Neural cell (in vitro differentiated cells): ENCODE measurements at regions not wholly inside any gene's neighbourhood (a gene's known extent, or its start where the extent isn't known, plus 50 kb on each side); places are given as distances from the start of the nearest gene placed in this dataset.
"Not testable (repeated sequence)": the region's sequence is repeated elsewhere in the genome, so short reads cannot be mapped to it uniquely, and the experiment has no call there.

ENCODE experiments used
- H2AFZ ChIP-seq: fragments of 200-600, 300-800 bp; sonication (generic), shearing (Covaris generic); 2 replicates; pipeline ENCODE4 v1.6.0; 2014; ENCODE audit warnings: low read depth, mild to moderate bottlenecking, antibody characterized with exemption, low read length, moderate library complexity
- H3F3A ChIP-seq: fragments of 200-600 bp; shearing (Covaris generic); 2 replicates; pipeline ENCODE4 v1.6.1; 2016; ENCODE audit warnings: mild to moderate bottlenecking, moderate library complexity, mixed read lengths, antibody characterized with exemption, low read length; ENCODE audit not compliant: insufficient read depth, poor library complexity, severe bottlenecking
- H3K27ac ChIP-seq: fragments of 200-600, 300-800 bp; sonication (generic), shearing (Covaris generic); 2 replicates; pipeline ENCODE4 v1.5.1; 2014; ENCODE audit warnings: mild to moderate bottlenecking, low read length, moderate library complexity
- H3K27me3 ChIP-seq: fragments of 300-800, 200-600 bp; sonication (generic), shearing (Covaris generic); 2 replicates; pipeline ENCODE4 v1.6.0; 2014; ENCODE audit warnings: mild to moderate bottlenecking, low read depth, low read length, moderate library complexity; ENCODE audit not compliant: insufficient read depth
- H3K36me3 ChIP-seq: fragments of 300-800, 200-600 bp; sonication (generic), shearing (Covaris generic); 2 replicates; pipeline ENCODE4 v1.5.1; 2014; ENCODE audit warnings: mild to moderate bottlenecking, antibody characterized with exemption, low read length, moderate library complexity; ENCODE audit not compliant: insufficient read depth
- H3K4me2 ChIP-seq: fragments of 300-800, 200-600 bp; sonication (generic), shearing (Covaris generic); 2 replicates; pipeline ENCODE4 v1.6.0; 2014; ENCODE audit warnings: mild to moderate bottlenecking, low read length
- H3K4me3 ChIP-seq: fragments of 300-800, 200-600 bp; sonication (generic), shearing (Covaris generic); 2 replicates; pipeline ENCODE4 v1.5.1; 2014; ENCODE audit warnings: mild to moderate bottlenecking, low read length, moderate library complexity
- H3K79me2 ChIP-seq: fragments of 200-600 bp; shearing (Covaris generic); replicated peaks from 2 replicates; pipeline ENCODE4 v1.6.0; 2014; ENCODE audit warnings: mild to moderate bottlenecking, low read length, moderate library complexity; ENCODE audit not compliant: insufficient read depth
- H3K9ac ChIP-seq: fragments of 300-800, 200-600 bp; sonication (generic), shearing (Covaris generic); 2 replicates; pipeline ENCODE4 v1.6.1; 2016; ENCODE audit warnings: mild to moderate bottlenecking, low read length, mixed read lengths
- H3K9me2 ChIP-seq: fragments of 200-600 bp; shearing (Covaris generic); 2 replicates; pipeline ENCODE4 v1.6.1; 2016; ENCODE audit warnings: mild to moderate bottlenecking, low read length, mixed read lengths; ENCODE audit not compliant: insufficient read depth
- H3K9me3 ChIP-seq: fragments of 200-600, 300-800 bp; sonication (generic), shearing (Covaris generic); 2 replicates; pipeline ENCODE4 v1.6.1; 2016; ENCODE audit warnings: mild to moderate bottlenecking, mixed run types, low read length, moderate library complexity, mixed read lengths
- H4K20me1 ChIP-seq: fragments of 200-600 bp; shearing (Covaris generic); 2 replicates; pipeline ENCODE4 v1.6.1; 2016; ENCODE audit warnings: mild to moderate bottlenecking, mixed run types; ENCODE audit not compliant: insufficient read depth
- EP300 ChIP-seq: fragments of 450-650 bp; conservative IDR thresholded peaks from 2 replicates; pipeline ENCODE4 v1.6.1; 2014; ENCODE audit warnings: antibody characterized with exemption, mild to moderate bottlenecking, moderate library complexity; ENCODE audit not compliant: poor library complexity, severe bottlenecking
- EZH2 ChIP-seq: fragments of 200-600, 300-800 bp; shearing (Covaris generic), sonication (generic); IDR thresholded peaks from 2 replicates; pipeline ENCODE4 v1.6.1; 2014; ENCODE audit warnings: antibody characterized with exemption, low read length, borderline replicate concordance, mild to moderate bottlenecking; ENCODE audit not compliant: insufficient read depth, poor library complexity, severe bottlenecking
- MXI1 ChIP-seq: fragments of 450-650 bp; conservative IDR thresholded peaks from 2 replicates; pipeline ENCODE4 v1.6.1; 2014; ENCODE audit warnings: antibody characterized with exemption, mild to moderate bottlenecking; ENCODE audit not compliant: poor library complexity, severe bottlenecking
- POLR2AphosphoS5 ChIP-seq: IDR thresholded peaks from 2 replicates; pipeline ENCODE4 v1.6.1; 2012
- RAD21 ChIP-seq: fragments of 450-650 bp; conservative IDR thresholded peaks from 2 replicates; pipeline ENCODE4 v1.6.1; 2014; ENCODE audit warnings: antibody characterized with exemption, mild to moderate bottlenecking, moderate library complexity
- SMC3 ChIP-seq: fragments of 450-650 bp; conservative IDR thresholded peaks from 2 replicates; pipeline ENCODE4 v1.6.1; 2014; ENCODE audit warnings: antibody characterized with exemption, mild to moderate bottlenecking, moderate library complexity; ENCODE audit not compliant: poor library complexity
- TAF1 ChIP-seq: IDR thresholded peaks from 2 replicates; pipeline ENCODE4 v1.6.1; 2012; ENCODE audit warnings: low read depth
- TF ChIP-seq, protein P1 (sequence below): IDR thresholded peaks from 2 replicates; pipeline ENCODE4 v1.6.1; 2012; ENCODE audit warnings: borderline replicate concordance
- TF ChIP-seq, protein P2 (sequence below): fragments of 450-650 bp; IDR thresholded peaks from 2 replicates; pipeline ENCODE4 v1.5.1; 2014; ENCODE audit warnings: antibody characterized with exemption, mild to moderate bottlenecking, moderate library complexity; ENCODE audit not compliant: poor library complexity, severe bottlenecking

DNA sequence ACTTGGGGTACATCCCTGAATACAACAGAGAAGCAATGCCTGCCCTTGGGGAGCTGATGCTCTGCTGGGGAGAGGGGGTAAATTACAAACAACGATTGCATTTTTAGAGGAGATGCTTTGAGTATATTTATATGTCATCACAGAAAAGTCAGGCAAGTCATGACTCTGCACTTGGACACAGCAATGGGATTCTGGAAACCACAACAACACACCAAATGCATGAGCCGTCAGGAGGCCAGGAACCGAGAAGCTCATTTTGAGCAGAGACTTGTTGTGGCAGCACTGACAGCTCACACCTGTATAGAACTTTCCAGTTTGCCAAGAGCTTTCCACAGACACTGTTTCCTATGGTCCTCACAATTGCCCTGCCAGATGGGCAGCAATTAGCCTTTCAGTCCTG lies 113.2 kb upstream of the RBPJ start:
- Histone ChIP-seq H3K36me3 (no peaks in the 10 kb centered on the region), H3F3A (no peaks in the 10 kb centered on the region), H3K4me2 (no peak overlapping the region), H4K20me1 (no peaks in the 10 kb centered on the region), H2AFZ (no peak overlapping the region), H3K4me3 (no peak overlapping the region), H3K79me2 (no peaks in the 10 kb centered on the region), H3K27me3 (peaks cover 7% of the 10 kb centered on the region), H3K27ac (no peak overlapping the region), H3K9me3 (no peaks in the 10 kb centered on the region), H3K9me2 (no peaks in the 10 kb centered on the region), H3K9ac (no peak overlapping the region)
- TF ChIP-seq POLR2AphosphoS5 (no peak), TAF1 (no peak), SMC3 (no peak), EZH2 (no peak), MXI1 (no peak), EP300 (no peak), RAD21 (no peak)
- TF ChIP-seq, protein P1, sequence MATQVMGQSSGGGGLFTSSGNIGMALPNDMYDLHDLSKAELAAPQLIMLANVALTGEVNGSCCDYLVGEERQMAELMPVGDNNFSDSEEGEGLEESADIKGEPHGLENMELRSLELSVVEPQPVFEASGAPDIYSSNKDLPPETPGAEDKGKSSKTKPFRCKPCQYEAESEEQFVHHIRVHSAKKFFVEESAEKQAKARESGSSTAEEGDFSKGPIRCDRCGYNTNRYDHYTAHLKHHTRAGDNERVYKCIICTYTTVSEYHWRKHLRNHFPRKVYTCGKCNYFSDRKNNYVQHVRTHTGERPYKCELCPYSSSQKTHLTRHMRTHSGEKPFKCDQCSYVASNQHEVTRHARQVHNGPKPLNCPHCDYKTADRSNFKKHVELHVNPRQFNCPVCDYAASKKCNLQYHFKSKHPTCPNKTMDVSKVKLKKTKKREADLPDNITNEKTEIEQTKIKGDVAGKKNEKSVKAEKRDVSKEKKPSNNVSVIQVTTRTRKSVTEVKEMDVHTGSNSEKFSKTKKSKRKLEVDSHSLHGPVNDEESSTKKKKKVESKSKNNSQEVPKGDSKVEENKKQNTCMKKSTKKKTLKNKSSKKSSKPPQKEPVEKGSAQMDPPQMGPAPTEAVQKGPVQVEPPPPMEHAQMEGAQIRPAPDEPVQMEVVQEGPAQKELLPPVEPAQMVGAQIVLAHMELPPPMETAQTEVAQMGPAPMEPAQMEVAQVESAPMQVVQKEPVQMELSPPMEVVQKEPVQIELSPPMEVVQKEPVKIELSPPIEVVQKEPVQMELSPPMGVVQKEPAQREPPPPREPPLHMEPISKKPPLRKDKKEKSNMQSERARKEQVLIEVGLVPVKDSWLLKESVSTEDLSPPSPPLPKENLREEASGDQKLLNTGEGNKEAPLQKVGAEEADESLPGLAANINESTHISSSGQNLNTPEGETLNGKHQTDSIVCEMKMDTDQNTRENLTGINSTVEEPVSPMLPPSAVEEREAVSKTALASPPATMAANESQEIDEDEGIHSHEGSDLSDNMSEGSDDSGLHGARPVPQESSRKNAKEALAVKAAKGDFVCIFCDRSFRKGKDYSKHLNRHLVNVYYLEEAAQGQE = no peak
- TF ChIP-seq, protein P2, sequence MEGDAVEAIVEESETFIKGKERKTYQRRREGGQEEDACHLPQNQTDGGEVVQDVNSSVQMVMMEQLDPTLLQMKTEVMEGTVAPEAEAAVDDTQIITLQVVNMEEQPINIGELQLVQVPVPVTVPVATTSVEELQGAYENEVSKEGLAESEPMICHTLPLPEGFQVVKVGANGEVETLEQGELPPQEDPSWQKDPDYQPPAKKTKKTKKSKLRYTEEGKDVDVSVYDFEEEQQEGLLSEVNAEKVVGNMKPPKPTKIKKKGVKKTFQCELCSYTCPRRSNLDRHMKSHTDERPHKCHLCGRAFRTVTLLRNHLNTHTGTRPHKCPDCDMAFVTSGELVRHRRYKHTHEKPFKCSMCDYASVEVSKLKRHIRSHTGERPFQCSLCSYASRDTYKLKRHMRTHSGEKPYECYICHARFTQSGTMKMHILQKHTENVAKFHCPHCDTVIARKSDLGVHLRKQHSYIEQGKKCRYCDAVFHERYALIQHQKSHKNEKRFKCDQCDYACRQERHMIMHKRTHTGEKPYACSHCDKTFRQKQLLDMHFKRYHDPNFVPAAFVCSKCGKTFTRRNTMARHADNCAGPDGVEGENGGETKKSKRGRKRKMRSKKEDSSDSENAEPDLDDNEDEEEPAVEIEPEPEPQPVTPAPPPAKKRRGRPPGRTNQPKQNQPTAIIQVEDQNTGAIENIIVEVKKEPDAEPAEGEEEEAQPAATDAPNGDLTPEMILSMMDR = no peak

DNA sequence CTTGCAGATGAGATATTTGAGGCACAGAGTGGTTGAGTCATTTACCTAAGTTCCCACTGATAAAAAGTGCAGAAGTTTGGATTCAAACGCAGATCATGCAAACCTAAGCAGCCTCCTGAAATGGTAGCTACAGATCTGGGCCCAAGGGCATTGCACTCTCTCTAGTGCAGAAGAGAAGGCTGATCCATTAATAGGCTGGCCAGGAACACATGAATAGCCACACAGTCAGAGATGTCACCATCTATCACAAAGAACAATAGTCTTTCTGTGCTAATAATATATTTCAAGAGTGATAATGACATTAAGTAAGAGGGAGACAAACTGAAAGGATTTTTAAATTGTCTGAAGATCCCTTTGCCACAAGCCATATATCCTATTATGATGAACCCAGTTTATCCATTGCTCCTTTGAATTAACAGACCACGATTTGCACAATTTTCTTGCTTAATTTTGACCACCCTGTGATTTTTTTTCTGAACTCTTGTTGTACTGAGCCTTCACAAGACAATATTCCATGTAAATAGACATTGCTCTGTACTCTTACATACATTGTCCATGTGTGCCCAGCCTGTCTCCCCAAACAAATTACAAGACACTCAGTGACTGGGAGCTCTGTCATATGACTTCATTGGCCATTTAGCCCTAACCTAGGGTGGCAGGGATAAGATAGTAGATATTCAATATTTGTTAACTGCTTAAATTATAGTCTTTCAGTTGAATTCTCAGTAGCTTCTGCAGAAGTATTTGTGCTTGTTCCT lies 112.4 kb upstream of the RBPJ start:
- Histone ChIP-seq H3K9ac (no peak overlapping the region), H3K4me3 (no peak overlapping the region), H3K27ac (no peak overlapping the region), H3K36me3 (no peaks in the 10 kb centered on the region), H3K27me3 (peaks cover 7% of the 10 kb centered on the region), H3K79me2 (no peaks in the 10 kb centered on the region), H3F3A (no peaks in the 10 kb centered on the region), H3K9me2 (no peaks in the 10 kb centered on the region), H2AFZ (no peak overlapping the region), H3K9me3 (no peaks in the 10 kb centered on the region), H3K4me2 (no peak overlapping the region), H4K20me1 (no peaks in the 10 kb centered on the region)
- TF ChIP-seq TAF1 = no peak

DNA sequence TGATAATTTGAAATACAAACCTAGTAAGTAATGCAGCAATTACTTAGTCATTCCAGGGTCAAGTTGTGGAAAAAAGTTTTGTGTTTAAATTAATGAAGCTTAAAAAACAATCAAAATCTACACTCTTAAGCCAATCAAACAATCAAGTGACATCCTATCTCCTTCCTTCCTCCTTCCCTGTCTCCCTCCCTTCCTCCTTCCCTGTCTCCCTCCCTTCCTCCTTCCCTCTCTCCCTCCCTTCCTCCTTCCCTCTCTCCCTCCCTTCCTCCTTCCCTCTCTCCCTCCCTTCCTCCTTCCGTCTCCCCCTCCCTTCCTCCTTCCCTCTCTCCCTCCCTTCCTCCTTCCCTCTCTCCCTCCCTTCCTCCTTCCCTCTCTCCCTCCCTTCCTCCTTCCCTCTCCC lies 111.4 kb upstream of the RBPJ start:
- H3K9me2 ChIP-seq, H3K27me3 ChIP-seq, H3K27ac ChIP-seq, H3K9ac ChIP-seq, H3K79me2 ChIP-seq, H4K20me1 ChIP-seq, H3K4me2 ChIP-seq, H3K9me3 ChIP-seq, H2AFZ ChIP-seq, H3F3A ChIP-seq, H3K36me3 ChIP-seq, H3K4me3 ChIP-seq: not testable (repeated sequence)
